ENCODE measurements at regions not wholly inside any gene's neighbourhood (a gene's known extent, or its start where the extent isn't known, plus 50 kb on each side); places are given as distances from the start of the nearest gene placed in this dataset.
"Not testable (repeated sequence)": the region's sequence is repeated elsewhere in the genome, so short reads cannot be mapped to it uniquely, and the experiment has no call there.

GRCh38 chr18:76013057-76013456 is 482.0 kb downstream of the ZNF516 start:
- DNase-seq (ENCODE audit: low read depth) = no peak

DNA sequence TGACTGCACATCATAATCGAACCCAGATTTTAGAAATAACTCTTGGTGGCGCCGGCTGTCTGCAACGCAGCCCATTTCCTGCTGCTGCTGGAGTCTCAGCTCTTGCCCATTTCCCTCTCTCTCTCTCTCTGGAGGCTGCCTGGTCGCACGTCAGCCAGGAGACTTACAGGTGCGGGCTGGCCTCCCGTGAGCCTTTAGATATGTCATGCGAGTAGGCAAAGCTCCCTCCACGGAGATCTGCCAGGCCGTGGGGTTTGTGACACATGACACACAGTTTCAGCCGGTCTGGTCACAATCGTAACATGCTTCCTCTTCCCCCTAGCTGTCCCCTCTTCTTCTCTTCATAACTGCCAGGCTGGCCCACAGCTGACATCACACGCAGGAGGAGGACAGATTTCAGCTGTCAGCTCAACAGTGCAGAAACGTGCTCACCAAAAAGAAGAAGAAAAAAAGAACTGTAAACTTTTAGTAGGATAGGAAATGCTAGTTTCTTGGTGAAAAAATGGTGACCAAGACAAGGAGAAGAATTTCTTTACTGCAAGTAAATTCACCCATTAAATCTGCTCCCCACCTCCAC is 489.3 kb downstream of the ZNF516 start:
- DNase-seq (ENCODE audit: low read depth) = no peak

- not testable (repeated sequence) for DNase-seq (ENCODE audit: low read depth)
Measured at GRCh38 chr18:75987913-75988312, 507.1 kb downstream of the ZNF516 start.

DNA sequence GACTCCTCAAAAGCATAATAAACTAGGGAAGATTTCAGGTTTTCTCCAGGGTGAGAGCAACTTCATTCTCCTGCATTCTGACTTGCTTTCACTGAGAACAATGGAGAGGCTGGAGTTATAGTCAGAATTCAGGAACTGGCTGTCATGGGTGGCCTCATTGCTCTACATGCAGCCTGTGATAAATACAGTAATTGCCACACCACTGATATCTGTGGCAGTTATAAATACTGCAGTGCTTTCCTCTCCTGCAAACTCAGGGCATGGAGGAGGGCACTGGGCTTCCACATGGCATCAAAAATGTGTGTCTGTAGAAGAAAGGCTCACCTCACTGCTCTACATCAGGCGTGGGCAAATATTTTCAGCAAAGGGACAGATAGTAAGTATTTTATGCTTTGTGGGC is 510.2 kb downstream of the ZNF516 start:
- no peak for DNase-seq (ENCODE audit: low read depth)

DNA sequence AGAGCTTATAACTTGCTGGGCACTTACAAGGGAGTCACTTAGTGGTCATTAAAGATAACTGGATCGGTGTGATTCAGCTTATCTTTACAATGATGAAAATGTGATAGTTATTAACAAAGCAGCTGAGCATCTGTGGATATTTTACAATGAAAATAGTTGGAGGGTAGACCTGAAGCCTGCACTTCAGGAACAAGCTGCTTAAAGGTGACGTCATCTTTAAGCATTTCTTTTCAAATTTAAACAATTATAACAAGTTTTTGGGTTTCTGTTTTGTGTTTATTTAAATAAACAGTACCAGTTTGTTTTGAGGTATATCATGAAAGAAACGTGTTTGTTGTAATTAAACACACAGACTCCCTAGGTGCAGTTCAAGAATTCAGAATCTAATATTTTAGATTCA is 513.9 kb downstream of the ZNF516 start:
- no peak for DNase-seq (ENCODE audit: low read depth)

GRCh38 chr18:75977081-75977480 is 518.0 kb downstream of the ZNF516 start:
- DNase-seq (ENCODE audit: low read depth) = no peak

GRCh38 chr18:75970212-75970611 is 524.8 kb downstream of the ZNF516 start:
- DNase-seq (ENCODE audit: low read depth) = no peak

GRCh38 chr18:75966431-75966830 is 528.6 kb downstream of the ZNF516 start:
- no peak for DNase-seq (ENCODE audit: low read depth)

DNA sequence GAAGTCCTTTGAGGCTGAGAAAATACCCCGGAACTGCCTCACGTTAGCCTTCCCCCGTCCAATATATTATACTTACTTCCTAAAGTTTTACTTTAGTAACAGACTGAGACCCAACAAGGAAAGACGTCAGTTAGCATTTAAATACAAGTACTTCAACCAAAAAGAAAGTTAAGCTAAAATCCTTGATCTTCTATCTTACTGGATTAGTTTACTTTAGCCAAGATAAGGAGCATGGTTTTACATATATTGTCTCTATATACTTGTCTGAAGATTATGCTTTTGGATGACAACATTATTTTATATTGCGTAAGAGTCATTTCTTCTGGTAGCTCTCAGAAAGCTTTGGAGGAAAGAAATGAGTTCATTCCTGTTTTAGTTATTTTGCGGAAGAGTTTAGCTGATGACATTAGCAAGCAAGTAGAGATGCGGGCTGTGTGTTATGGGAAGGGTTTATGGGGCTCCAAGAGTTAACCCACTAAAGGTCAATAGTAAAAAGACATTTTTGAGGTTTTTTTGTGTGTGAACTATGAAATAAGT is 532.9 kb downstream of the ZNF516 start:
- no peak for DNase-seq (ENCODE audit: low read depth)

- not testable (repeated sequence) for DNase-seq (ENCODE audit: low read depth)
Measured at GRCh38 chr18:75960356-75960755, 532.9 kb upstream of the SMIM21 start.

- DNase-seq (ENCODE audit: low read depth) = no peak
Measured at GRCh38 chr18:75959150-75959549, 531.6 kb upstream of the SMIM21 start.

- DNase-seq (ENCODE audit: low read depth) = no peak
Measured at GRCh38 chr18:75958683-75959082, 531.2 kb upstream of the SMIM21 start.

- DNase-seq (ENCODE audit: low read depth) = no peak
Measured at GRCh38 chr18:75945265-75945933, 517.9 kb upstream of the SMIM21 start.

DNA sequence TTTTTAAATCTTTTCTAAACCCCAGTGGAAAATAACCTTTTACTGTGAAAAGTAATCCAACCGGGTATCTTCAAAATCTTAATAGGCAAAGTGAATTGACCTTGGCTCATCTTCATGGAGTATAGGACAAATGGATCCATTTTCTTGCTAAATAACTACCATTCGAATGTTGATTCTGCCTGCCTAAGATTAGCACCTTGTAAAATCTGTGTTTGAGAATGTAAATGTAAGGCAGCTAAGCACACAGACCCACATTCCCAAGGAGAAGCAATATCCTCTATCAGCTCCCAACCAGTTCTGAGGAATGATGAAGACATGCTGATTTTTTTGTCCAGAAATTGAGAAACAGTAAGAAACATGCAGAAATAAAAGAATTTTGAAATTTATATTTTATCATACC is 509.8 kb upstream of the SMIM21 start:
- no peak for DNase-seq (ENCODE audit: low read depth)

DNA sequence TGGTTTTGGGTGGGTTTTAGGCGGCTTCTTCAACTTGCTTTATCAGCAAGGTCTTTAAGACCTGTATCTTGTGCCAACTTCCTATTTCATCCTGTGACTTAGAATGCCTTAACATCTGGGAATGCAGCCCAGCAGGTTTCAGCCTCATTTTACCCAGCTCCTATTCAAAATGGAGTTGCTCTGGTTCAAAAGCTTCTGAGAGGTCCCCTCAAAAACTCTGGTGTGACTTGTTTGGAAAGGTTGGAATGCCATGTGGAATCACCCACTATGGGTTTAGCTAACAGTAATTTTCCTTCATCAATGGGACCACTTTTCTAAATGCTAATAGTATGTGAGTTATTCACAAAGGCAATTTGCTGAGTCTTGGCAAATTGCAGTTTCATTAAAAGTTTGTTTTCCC is 509.4 kb upstream of the SMIM21 start:
- no peak for DNase-seq (ENCODE audit: low read depth)

GRCh38 chr18:75931079-75931478 is 503.6 kb upstream of the SMIM21 start:
- no peak for DNase-seq (ENCODE audit: low read depth)

GRCh38 chr18:75928706-75929105 is 501.2 kb upstream of the SMIM21 start:
- DNase-seq (ENCODE audit: low read depth) = no peak

- DNase-seq (ENCODE audit: low read depth) = no peak
Measured at GRCh38 chr18:75927791-75928190, 500.3 kb upstream of the SMIM21 start.

DNA sequence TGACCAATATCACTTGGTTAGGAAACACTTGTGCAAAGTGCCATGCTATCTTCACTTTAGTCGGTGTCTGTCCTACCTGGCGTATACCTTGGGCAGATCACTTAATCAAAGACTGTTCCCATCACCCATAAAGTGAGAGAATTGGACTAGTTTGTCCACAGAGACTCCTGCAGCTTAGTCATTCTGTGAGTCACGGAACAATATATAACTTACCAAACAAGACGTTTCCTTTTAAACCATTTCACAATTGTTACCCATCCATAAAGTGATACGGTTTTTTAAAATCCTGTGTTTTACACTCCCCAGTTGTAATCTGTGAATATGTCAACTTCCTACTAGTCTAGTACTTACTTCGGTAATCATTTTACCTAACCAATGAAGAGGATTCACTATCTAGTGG is 499.3 kb upstream of the SMIM21 start:
- no peak for DNase-seq (ENCODE audit: low read depth)

DNA sequence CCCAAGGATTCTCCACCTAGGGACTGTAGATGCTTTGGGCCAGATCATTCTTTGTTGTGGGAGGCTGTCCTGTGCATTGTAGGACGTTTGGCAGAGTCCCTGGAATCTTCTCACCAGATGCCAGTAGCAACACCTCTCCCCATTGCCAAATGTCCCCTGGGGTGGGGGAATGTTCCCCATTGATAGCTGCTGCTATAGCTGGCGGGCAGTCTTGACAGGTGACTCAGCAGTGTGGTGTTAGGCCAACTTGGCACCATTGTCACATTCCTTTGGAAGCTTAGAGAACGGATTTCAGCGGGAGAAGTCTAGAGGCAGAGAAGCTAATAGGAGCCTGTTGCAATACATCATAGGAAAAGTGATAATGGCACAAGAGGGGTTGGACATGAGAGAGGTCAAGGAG is 495.7 kb upstream of the SMIM21 start:
- DNase-seq (ENCODE audit: low read depth) = no peak

GRCh38 chr18:75916624-75916982 is 489.1 kb upstream of the SMIM21 start:
- DNase-seq (ENCODE audit: low read depth) = no peak

DNA sequence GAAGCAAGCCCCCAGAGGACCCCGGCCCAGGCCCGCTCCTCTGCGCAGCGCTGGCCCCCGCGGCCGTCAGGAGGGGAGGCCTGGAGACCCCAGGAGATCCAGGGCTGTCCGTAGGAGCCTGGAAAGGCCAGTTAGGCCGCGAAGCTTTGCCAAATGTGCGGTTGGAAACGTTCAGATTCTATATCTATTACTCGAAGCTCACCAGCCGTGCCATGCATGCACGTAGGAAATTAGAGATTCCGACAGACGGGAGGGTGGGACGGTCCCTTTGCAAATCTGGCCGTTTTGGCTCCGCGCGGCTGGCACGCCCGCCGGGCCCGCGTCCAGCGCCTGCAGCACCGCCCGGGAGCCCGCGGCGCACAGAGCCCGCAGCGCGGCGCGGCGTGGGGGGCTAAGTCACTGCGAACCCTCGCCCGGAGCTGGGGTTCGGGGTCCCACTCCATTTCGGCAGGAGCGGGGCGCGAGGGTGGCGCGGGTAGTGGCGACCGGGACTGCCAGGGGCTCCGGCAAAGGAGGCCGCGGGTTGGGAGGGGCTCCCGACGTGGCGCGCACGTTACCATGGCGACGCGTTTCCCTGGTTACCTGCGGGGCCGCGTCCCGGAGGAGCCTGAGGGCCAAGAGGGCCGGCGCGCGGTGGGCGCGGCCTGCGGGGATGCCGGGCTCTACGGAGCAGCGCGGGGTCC is 488.6 kb upstream of the SMIM21 start:
- no peak for DNase-seq (ENCODE audit: low read depth)

DNA sequence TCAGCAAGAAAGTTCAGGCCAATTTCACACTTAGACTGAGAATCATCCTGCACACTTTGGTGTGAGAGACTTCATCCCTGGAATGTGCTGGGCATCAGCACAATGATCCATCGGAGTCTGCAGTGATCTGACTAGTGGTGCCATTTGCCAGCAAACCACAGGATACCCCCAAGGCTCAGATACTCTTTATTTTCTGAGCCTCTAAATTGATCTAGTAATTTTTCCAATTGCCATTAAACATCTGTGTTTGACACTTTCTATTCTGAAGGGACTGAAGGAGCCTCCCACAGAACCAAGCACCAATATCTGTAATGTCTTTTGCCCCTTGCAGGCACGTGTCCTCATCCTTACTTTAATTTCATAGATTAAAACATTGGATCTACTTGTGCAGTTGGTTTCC is 485.3 kb upstream of the SMIM21 start:
- DNase-seq (ENCODE audit: low read depth) = no peak
